ENCODE measurements at regions not wholly inside any gene's neighbourhood (a gene's known extent, or its start where the extent isn't known, plus 50 kb on each side); places are given as distances from the start of the nearest gene placed in this dataset.

- Mint-ChIP-seq H3K9me3 (peaks cover 9% of the 10 kb centered on the region), H3K27me3 (ENCODE audit: insufficient read depth) (no peaks in the 10 kb centered on the region), H3K36me3 (ENCODE audit: low read depth) (peaks cover 15% of the 10 kb centered on the region), H3K27ac (no peak overlapping the region), H3K4me1 (no peaks in the 10 kb centered on the region), H3K4me3 (no peak overlapping the region)
- H3K4me1 ChIP-seq (ENCODE audit: control insufficient read depth, insufficient read depth, low read length) = no peaks in the 10 kb centered on the region
- DNase-seq = no peak
- no peak overlapping the region for H3K4me3 ChIP-seq (ENCODE audit: low read length)
- H3K27me3 ChIP-seq (ENCODE audit: control insufficient read depth, insufficient read depth, low read length, poor library complexity, severe bottlenecking) = no peaks in the 10 kb centered on the region
- WGBS, 2 experiments (ENCODE audit: insufficient coverage in 1 of 2, insufficient read length in 1 of 2) = 77 to 86% methylated on average over 5 of the region's 5 CpGs
- H3K9me3 ChIP-seq (ENCODE audit: control insufficient read depth, low read length) = no peaks in the 10 kb centered on the region
- no peak overlapping the region for H3K9ac ChIP-seq (ENCODE audit: extremely low read depth, low read length, poor library complexity, severe bottlenecking)
- TF ChIP-seq CTCF (conservative IDR thresholded peaks at IDR 0.05) = peak; percentile 68
- H3K36me3 ChIP-seq (ENCODE audit: control insufficient read depth, insufficient read depth, low read length) = no peaks in the 10 kb centered on the region
- H3K27ac ChIP-seq (ENCODE audit: low read depth, low read length) = no peak overlapping the region
These were observed 156.6 kb downstream of the GATB start for GRCh38 chr4:151604238-151604637.

- TF ChIP-seq CTCF (conservative IDR thresholded peaks at IDR 0.05) = no peak
- H3K36me3 Mint-ChIP-seq (ENCODE audit: low read depth) = peaks cover 15% of the 10 kb centered on the region
- H3K9me3 Mint-ChIP-seq = peaks cover 9% of the 10 kb centered on the region
- Histone ChIP-seq H3K9me3 (ENCODE audit: control insufficient read depth, low read length) (no peaks in the 10 kb centered on the region), H3K36me3 (ENCODE audit: control insufficient read depth, insufficient read depth, low read length) (no peaks in the 10 kb centered on the region), H3K9ac (ENCODE audit: extremely low read depth, low read length, poor library complexity, severe bottlenecking) (no peak overlapping the region), H3K27ac (ENCODE audit: low read depth, low read length) (no peak overlapping the region), H3K4me1 (ENCODE audit: control insufficient read depth, insufficient read depth, low read length) (no peaks in the 10 kb centered on the region), H3K27me3 (ENCODE audit: control insufficient read depth, insufficient read depth, low read length, poor library complexity, severe bottlenecking) (no peaks in the 10 kb centered on the region), H3K4me3 (ENCODE audit: low read length) (no peak overlapping the region)
- 80 to 87% methylated on average over 1 to 2 of the region's 2 CpGs for WGBS, 2 experiments (ENCODE audit: insufficient coverage in 1 of 2, insufficient read length in 1 of 2)
- no peaks in the 10 kb centered on the region for H3K4me1 Mint-ChIP-seq
- DNase-seq = no peak
- no peak overlapping the region for H3K4me3 Mint-ChIP-seq
- H3K27ac Mint-ChIP-seq = no peak overlapping the region
- H3K27me3 Mint-ChIP-seq (ENCODE audit: insufficient read depth) = no peaks in the 10 kb centered on the region
These were observed 155.6 kb downstream of the GATB start for GRCh38 chr4:151605215-151605614.

- no peak for DNase-seq
- Histone ChIP-seq H3K27me3 (ENCODE audit: control insufficient read depth, insufficient read depth, low read length, poor library complexity, severe bottlenecking) (no peaks in the 10 kb centered on the region), H3K4me1 (ENCODE audit: control insufficient read depth, insufficient read depth, low read length) (no peaks in the 10 kb centered on the region), H3K9me3 (ENCODE audit: control insufficient read depth, low read length) (no peaks in the 10 kb centered on the region), H3K9ac (ENCODE audit: extremely low read depth, low read length, poor library complexity, severe bottlenecking) (no peak overlapping the region), H3K4me3 (ENCODE audit: low read length) (no peak overlapping the region), H3K27ac (ENCODE audit: low read depth, low read length) (no peak overlapping the region), H3K36me3 (ENCODE audit: control insufficient read depth, insufficient read depth, low read length) (no peaks in the 10 kb centered on the region)
- WGBS, 2 experiments (ENCODE audit: insufficient coverage in 1 of 2, insufficient read length in 1 of 2) = 92 to 98% methylated on average over 5 of the region's 5 CpGs
- H3K4me3 Mint-ChIP-seq = no peak overlapping the region
- H3K27me3 Mint-ChIP-seq (ENCODE audit: insufficient read depth) = no peaks in the 10 kb centered on the region
- peaks cover 14% of the 10 kb centered on the region for H3K36me3 Mint-ChIP-seq (ENCODE audit: low read depth)
- no peak for TF ChIP-seq CTCF (conservative IDR thresholded peaks at IDR 0.05)
- peaks cover 9% of the 10 kb centered on the region for H3K9me3 Mint-ChIP-seq
- no peak overlapping the region for H3K27ac Mint-ChIP-seq
- H3K4me1 Mint-ChIP-seq = no peaks in the 10 kb centered on the region
These were observed 154.7 kb downstream of the GATB start for GRCh38 chr4:151606061-151606460.

Data from endodermal cell (in vitro differentiated cells).